ENCODE measurements at regions not wholly inside any gene's neighbourhood (a gene's known extent, or its start where the extent isn't known, plus 50 kb on each side); places are given as distances from the start of the nearest gene placed in this dataset.

DNA sequence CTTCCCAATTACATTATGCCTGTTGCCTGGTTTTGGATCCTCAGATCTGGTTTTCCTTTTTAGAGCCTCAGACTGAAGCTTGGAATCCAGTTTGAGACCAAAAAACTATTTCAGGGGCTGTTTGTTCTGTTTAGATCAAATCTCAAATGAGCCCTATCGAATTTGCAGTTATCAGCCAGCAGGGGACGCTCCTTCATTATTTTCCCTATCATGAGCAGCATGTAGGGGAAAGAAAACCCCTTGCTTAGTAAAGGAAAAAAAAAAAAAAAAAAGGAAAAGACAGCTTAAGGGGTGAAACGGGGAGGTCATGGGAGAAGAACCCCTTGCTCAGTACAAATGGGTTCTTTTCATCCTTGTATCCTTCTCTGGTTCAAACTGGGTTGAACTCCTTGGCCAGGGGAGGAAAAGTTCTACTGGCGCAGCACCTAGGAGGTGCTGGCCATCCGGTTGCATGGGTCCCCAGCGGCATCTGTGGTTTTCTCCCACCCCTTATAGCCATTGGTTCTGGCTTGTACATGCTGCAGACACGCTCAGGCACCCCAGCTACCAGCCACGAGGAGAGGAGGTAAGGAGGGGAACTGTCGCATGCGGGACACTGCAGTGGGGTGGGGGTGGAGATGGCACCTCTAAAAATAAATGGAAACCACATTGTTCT, 1375.1 kb upstream of the ALCAM start:
- CTCF ChIA-PET: interaction anchor here (0.6 to 5.3 kb wide), 7 partner anchors 10 to 488 kb away, joined by 3 to 25 read pairs (median 3); no protein-coding TSS in a partner anchor
- no TSS peak for BruUV-seq (replicated peaks)
- DNase-seq (ENCODE audit: low read depth, low spot score) (no peak), ATAC-seq (peak; percentile 72), FAIRE-seq (no peak)
- RAD21 ChIA-PET (ENCODE audit: unreplicated experiment): interaction anchor here (0.7 to 1.7 kb wide), 2 partner anchors 10 to 62 kb away, joined by 4 read pairs; no protein-coding TSS in a partner anchor
- intact Hi-C loops (cut with micrococcal nuclease; ENCODE audit: unreplicated experiment): loop anchor here (5.0 kb wide), 1 partner anchor 1526 kb away; no protein-coding TSS in a partner anchor
- Histone ChIP-seq H3K4me3 (no peak overlapping the region), H3K4me1 (ENCODE audit: control insufficient read depth, insufficient read depth, low read length) (no peaks in the 10 kb centered on the region), H3K9me3 (replicated peaks; ENCODE audit: control insufficient read depth, insufficient read depth, low read length) (no peaks in the 10 kb centered on the region), H3K27ac (ENCODE audit: control insufficient read depth, insufficient read depth) (no peak overlapping the region), H4K20me1 (ENCODE audit: control insufficient read depth, insufficient read depth) (no peaks in the 10 kb centered on the region), H3K4me2 (ENCODE audit: control insufficient read depth, insufficient read depth) (no peak overlapping the region), H3K36me3 (ENCODE audit: control insufficient read depth in 2 of 2, insufficient read depth in 2 of 2, low read length in 1 of 2) (no peaks in the 10 kb centered on the region), H3K79me2 (ENCODE audit: control insufficient read depth, insufficient read depth, low read length) (no peaks in the 10 kb centered on the region), H3K27me3 (replicated peaks in 1 of 2; ENCODE audit: control insufficient read depth in 2 of 2, insufficient read depth in 2 of 2, low read length in 1 of 2) (no peaks in the 10 kb centered on the region), H2AFZ (ENCODE audit: control insufficient read depth, low read depth, low read length) (no peak overlapping the region), H3K9ac (ENCODE audit: control insufficient read depth, insufficient read depth, low read length) (no peak overlapping the region)
- POLR2A ChIA-PET: no interaction called here
- SMC1A ChIA-PET (ENCODE audit: uncharacterized antibody, unreplicated experiment): interaction anchor here (0.6 to 5.1 kb wide), 3 partner anchors 14 to 54 kb away, joined by 3 to 29 read pairs (median 7); no protein-coding TSS in a partner anchor
- in situ Hi-C loops (cut with MboI): no loop called here
- WGBS (ENCODE audit: insufficient coverage, insufficient replicate concordance, low lambda C conversion rate, missing lambda C conversion rate): 34% methylated on average over 10 of the region's 10 CpGs
- TF ChIP-seq, protein P1, sequence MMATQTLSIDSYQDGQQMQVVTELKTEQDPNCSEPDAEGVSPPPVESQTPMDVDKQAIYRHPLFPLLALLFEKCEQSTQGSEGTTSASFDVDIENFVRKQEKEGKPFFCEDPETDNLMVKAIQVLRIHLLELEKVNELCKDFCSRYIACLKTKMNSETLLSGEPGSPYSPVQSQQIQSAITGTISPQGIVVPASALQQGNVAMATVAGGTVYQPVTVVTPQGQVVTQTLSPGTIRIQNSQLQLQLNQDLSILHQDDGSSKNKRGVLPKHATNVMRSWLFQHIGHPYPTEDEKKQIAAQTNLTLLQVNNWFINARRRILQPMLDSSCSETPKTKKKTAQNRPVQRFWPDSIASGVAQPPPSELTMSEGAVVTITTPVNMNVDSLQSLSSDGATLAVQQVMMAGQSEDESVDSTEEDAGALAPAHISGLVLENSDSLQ (IDR thresholded peaks at IDR 0.05): no peak
- TF ChIP-seq RAD21 (IDR thresholded peaks at IDR 0.05; ENCODE audit: insufficient read depth, low read depth, low read length): peak; percentile 60
- TF ChIP-seq KDM1A (IDR thresholded peaks at IDR 0.05; ENCODE audit: borderline replicate concordance): no peak
- TF ChIP-seq ZBTB33 (IDR thresholded peaks at IDR 0.05): no peak
- TF ChIP-seq REST (IDR thresholded peaks at IDR 0.05; ENCODE audit: low read depth, low read length): no peak
- TF ChIP-seq SREBF1 (IDR thresholded peaks at IDR 0.05; ENCODE audit: low read length): no peak
- TF ChIP-seq MTA2 (IDR thresholded peaks at IDR 0.05; ENCODE audit: low read depth): no peak
- no peak for TF ChIP-seq MYB (IDR thresholded peaks at IDR 0.05; ENCODE audit: borderline replicate concordance, low read depth, low read length)
- no peak for TF ChIP-seq POLR2A (IDR thresholded peaks at IDR 0.05; ENCODE audit: low read depth, low read length)
- peak; percentile 34; the same call in 1 of the 2 replicates for TF ChIP-seq SMC3 (IDR thresholded peaks at IDR 0.05; ENCODE audit: borderline replicate concordance, low read length)
- TF ChIP-seq, protein P2, sequence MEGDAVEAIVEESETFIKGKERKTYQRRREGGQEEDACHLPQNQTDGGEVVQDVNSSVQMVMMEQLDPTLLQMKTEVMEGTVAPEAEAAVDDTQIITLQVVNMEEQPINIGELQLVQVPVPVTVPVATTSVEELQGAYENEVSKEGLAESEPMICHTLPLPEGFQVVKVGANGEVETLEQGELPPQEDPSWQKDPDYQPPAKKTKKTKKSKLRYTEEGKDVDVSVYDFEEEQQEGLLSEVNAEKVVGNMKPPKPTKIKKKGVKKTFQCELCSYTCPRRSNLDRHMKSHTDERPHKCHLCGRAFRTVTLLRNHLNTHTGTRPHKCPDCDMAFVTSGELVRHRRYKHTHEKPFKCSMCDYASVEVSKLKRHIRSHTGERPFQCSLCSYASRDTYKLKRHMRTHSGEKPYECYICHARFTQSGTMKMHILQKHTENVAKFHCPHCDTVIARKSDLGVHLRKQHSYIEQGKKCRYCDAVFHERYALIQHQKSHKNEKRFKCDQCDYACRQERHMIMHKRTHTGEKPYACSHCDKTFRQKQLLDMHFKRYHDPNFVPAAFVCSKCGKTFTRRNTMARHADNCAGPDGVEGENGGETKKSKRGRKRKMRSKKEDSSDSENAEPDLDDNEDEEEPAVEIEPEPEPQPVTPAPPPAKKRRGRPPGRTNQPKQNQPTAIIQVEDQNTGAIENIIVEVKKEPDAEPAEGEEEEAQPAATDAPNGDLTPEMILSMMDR (IDR thresholded peaks at IDR 0.05 in 2 of 3, conservative IDR thresholded peaks at IDR 0.05 in 1 of 3; ENCODE audit: control insufficient read depth in 2 of 3, extremely low read depth in 1 of 3, insufficient read depth in 1 of 3, low read depth in 3 of 3, low read length in 3 of 3): peak; percentile 46 to 54 (median 54)
- TF ChIP-seq, protein P3, sequence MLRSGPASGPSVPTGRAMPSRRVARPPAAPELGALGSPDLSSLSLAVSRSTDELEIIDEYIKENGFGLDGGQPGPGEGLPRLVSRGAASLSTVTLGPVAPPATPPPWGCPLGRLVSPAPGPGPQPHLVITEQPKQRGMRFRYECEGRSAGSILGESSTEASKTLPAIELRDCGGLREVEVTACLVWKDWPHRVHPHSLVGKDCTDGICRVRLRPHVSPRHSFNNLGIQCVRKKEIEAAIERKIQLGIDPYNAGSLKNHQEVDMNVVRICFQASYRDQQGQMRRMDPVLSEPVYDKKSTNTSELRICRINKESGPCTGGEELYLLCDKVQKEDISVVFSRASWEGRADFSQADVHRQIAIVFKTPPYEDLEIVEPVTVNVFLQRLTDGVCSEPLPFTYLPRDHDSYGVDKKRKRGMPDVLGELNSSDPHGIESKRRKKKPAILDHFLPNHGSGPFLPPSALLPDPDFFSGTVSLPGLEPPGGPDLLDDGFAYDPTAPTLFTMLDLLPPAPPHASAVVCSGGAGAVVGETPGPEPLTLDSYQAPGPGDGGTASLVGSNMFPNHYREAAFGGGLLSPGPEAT (IDR thresholded peaks at IDR 0.05; ENCODE audit: low read depth): no peak
- TF ChIP-seq ZBED1 (IDR thresholded peaks at IDR 0.05; ENCODE audit: borderline replicate concordance): no peak
- TF ChIP-seq KLF5 (IDR thresholded peaks at IDR 0.05; ENCODE audit: partially characterized antibody): no peak
